K562 (cell line): ENCODE measurements at regions not wholly inside any gene's neighbourhood (a gene's known extent, or its start where the extent isn't known, plus 50 kb on each side); places are given as distances from the start of the nearest gene placed in this dataset.
A peak's percentile ranks its signal among the peaks of the same experiment; 100 is the strongest.

Experiments
- FOXK2 ChIP-seq, 2 experiments: fragments of 450-650 bp; IDR thresholded peaks in 1 of 2; conservative IDR thresholded peaks in 1 of 2; 2 replicates each; pipeline ENCODE4 v1.6.1; 2016; ENCODE audit warnings: low read depth in 2 of 2, mild to moderate bottlenecking in 1 of 2
- MCM7 ChIP-seq, 2 experiments: fragments of 450-650 bp; IDR thresholded peaks; 2 replicates each; pipeline ENCODE4 v1.6.1; 2016 to 2018
- MYNN ChIP-seq, 2 experiments: sonication (generic); formaldehyde crosslinking in 1 of 2; IDR thresholded peaks; 2 replicates each; pipeline versions ENCODE4 v1.5.0 to v1.6.1; 2016 to 2020; ENCODE audit warnings: antibody characterized with exemption in 1 of 2, missing genetic modification reagents in 1 of 2
- NCOA6 ChIP-seq: fragments of 450-650 bp; IDR thresholded peaks from 2 replicates; pipeline ENCODE4 v1.6.1; 2017; ENCODE audit warnings: mild to moderate bottlenecking
- NFXL1 ChIP-seq: fragments of 450-650 bp; formaldehyde crosslinking; IDR thresholded peaks from 2 replicates; pipeline ENCODE4 v1.4.0; 2021; ENCODE audit warnings: mild to moderate bottlenecking
- NR2C2 ChIP-seq, 2 experiments: fragments of 200-800 bp in 1 of 2; sonication (Bioruptor generic) in 1 of 2; sonication (generic) in 1 of 2; formaldehyde crosslinking in 1 of 2; IDR thresholded peaks; 2 replicates each; pipeline versions ENCODE4 v1.6.1 to v1.8.0; 2016 to 2022; ENCODE audit warnings: mild to moderate bottlenecking in 1 of 2, missing compliant biosample characterization in 1 of 2, missing genetic modification characterization in 1 of 2, missing genetic modification reagents in 1 of 2
- PHTF2 ChIP-seq: fragments of 250-450 bp; sonication (Bioruptor Pico); IDR thresholded peaks from 2 replicates; pipeline ENCODE4 v1.5.0; 2021; ENCODE audit warnings: mild to moderate bottlenecking
- SMAD4 ChIP-seq: fragments of 250-450 bp; sonication (Bioruptor Pico); conservative IDR thresholded peaks from 2 replicates; pipeline ENCODE4 v1.8.0; 2021; ENCODE audit warnings: inconsistent platforms, mild to moderate bottlenecking, moderate library complexity
- SNAPC5 ChIP-seq: fragments of 250-450 bp; sonication (Bioruptor Pico); IDR thresholded peaks from 2 replicates; pipeline ENCODE4 v1.8.0; 2021; ENCODE audit warnings: moderate library complexity, mild to moderate bottlenecking, inconsistent platforms
- TCF3 ChIP-seq: sonication (generic); formaldehyde crosslinking; IDR thresholded peaks from 2 replicates; pipeline ENCODE4 v1.4.0; 2020; ENCODE audit warnings: mild to moderate bottlenecking, missing genetic modification reagents
- THRA ChIP-seq: fragments of 450-650 bp; IDR thresholded peaks from 2 replicates; pipeline ENCODE4 v1.6.1; 2017; ENCODE audit warnings: mild to moderate bottlenecking, moderate library complexity
- TRIM24 ChIP-seq, 2 experiments: fragments of 450-650 bp; IDR thresholded peaks; 2 replicates each; pipeline ENCODE4 v1.6.1; 2016
- ZBTB17 ChIP-seq: fragments of 450-650 bp; formaldehyde crosslinking; IDR thresholded peaks from 2 replicates; pipeline ENCODE4 v1.4.0; 2020; ENCODE audit warnings: mild to moderate bottlenecking
- ZNF395 ChIP-seq: fragments of 200-800 bp; sonication (Bioruptor generic); IDR thresholded peaks from 2 replicates; pipeline ENCODE4 v1.6.1; 2017; ENCODE audit warnings: missing genetic modification characterization, missing compliant biosample characterization
- TF ChIP-seq, protein P1 (sequence below): fragments of 200-600 bp; sonication (generic); IDR thresholded peaks from one replicate; pipeline ENCODE4 v1.6.1; 2012; ENCODE audit warnings: mild to moderate bottlenecking, low read depth, low read length, inconsistent platforms

- TF ChIP-seq THRA = no peak
- peak; percentile 92 for TF ChIP-seq TCF3 (CRISPR knock-in tag)
- TF ChIP-seq TRIM24 (IDR thresholded peaks at IDR 0.05) = peak; percentile 41 to 83; a peak in 2 of 4 replicates
- TF ChIP-seq, protein P1, sequence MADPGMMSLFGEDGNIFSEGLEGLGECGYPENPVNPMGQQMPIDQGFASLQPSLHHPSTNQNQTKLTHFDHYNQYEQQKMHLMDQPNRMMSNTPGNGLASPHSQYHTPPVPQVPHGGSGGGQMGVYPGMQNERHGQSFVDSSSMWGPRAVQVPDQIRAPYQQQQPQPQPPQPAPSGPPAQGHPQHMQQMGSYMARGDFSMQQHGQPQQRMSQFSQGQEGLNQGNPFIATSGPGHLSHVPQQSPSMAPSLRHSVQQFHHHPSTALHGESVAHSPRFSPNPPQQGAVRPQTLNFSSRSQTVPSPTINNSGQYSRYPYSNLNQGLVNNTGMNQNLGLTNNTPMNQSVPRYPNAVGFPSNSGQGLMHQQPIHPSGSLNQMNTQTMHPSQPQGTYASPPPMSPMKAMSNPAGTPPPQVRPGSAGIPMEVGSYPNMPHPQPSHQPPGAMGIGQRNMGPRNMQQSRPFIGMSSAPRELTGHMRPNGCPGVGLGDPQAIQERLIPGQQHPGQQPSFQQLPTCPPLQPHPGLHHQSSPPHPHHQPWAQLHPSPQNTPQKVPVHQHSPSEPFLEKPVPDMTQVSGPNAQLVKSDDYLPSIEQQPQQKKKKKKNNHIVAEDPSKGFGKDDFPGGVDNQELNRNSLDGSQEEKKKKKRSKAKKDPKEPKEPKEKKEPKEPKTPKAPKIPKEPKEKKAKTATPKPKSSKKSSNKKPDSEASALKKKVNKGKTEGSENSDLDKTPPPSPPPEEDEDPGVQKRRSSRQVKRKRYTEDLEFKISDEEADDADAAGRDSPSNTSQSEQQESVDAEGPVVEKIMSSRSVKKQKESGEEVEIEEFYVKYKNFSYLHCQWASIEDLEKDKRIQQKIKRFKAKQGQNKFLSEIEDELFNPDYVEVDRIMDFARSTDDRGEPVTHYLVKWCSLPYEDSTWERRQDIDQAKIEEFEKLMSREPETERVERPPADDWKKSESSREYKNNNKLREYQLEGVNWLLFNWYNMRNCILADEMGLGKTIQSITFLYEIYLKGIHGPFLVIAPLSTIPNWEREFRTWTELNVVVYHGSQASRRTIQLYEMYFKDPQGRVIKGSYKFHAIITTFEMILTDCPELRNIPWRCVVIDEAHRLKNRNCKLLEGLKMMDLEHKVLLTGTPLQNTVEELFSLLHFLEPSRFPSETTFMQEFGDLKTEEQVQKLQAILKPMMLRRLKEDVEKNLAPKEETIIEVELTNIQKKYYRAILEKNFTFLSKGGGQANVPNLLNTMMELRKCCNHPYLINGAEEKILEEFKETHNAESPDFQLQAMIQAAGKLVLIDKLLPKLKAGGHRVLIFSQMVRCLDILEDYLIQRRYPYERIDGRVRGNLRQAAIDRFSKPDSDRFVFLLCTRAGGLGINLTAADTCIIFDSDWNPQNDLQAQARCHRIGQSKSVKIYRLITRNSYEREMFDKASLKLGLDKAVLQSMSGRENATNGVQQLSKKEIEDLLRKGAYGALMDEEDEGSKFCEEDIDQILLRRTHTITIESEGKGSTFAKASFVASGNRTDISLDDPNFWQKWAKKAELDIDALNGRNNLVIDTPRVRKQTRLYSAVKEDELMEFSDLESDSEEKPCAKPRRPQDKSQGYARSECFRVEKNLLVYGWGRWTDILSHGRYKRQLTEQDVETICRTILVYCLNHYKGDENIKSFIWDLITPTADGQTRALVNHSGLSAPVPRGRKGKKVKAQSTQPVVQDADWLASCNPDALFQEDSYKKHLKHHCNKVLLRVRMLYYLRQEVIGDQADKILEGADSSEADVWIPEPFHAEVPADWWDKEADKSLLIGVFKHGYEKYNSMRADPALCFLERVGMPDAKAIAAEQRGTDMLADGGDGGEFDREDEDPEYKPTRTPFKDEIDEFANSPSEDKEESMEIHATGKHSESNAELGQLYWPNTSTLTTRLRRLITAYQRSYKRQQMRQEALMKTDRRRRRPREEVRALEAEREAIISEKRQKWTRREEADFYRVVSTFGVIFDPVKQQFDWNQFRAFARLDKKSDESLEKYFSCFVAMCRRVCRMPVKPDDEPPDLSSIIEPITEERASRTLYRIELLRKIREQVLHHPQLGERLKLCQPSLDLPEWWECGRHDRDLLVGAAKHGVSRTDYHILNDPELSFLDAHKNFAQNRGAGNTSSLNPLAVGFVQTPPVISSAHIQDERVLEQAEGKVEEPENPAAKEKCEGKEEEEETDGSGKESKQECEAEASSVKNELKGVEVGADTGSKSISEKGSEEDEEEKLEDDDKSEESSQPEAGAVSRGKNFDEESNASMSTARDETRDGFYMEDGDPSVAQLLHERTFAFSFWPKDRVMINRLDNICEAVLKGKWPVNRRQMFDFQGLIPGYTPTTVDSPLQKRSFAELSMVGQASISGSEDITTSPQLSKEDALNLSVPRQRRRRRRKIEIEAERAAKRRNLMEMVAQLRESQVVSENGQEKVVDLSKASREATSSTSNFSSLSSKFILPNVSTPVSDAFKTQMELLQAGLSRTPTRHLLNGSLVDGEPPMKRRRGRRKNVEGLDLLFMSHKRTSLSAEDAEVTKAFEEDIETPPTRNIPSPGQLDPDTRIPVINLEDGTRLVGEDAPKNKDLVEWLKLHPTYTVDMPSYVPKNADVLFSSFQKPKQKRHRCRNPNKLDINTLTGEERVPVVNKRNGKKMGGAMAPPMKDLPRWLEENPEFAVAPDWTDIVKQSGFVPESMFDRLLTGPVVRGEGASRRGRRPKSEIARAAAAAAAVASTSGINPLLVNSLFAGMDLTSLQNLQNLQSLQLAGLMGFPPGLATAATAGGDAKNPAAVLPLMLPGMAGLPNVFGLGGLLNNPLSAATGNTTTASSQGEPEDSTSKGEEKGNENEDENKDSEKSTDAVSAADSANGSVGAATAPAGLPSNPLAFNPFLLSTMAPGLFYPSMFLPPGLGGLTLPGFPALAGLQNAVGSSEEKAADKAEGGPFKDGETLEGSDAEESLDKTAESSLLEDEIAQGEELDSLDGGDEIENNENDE = no peak
- TF ChIP-seq NCOA6 = no peak
- TF ChIP-seq FOXK2 (conservative IDR thresholded peaks at IDR 0.05 in 1 of 2, IDR thresholded peaks at IDR 0.05 in 1 of 2; ENCODE audit: low read depth in 2 of 2) = peak in 1 of 2 experiments; percentile 42; a peak in 2 of 4 replicates
- TF ChIP-seq NR2C2 (CRISPR knock-in tag; IDR thresholded peaks at IDR 0.05) = no peak
- peak; percentile 58; the same call in 1 of the 2 replicates for TF ChIP-seq NR2C2 (tag; IDR thresholded peaks at IDR 0.05)
- TF ChIP-seq SMAD4 = peak; percentile 99
- no peak for TF ChIP-seq MCM7 (IDR thresholded peaks at IDR 0.05)
- TF ChIP-seq ZBTB17 (CRISPR knock-in tag) = no peak
- no peak for TF ChIP-seq ZNF395 (CRISPR knock-in tag)
- TF ChIP-seq PHTF2 (CRISPR knock-in tag) = no peak
- TF ChIP-seq MYNN (IDR thresholded peaks at IDR 0.05) = peak; percentile 82; the same call in 1 of the 2 replicates
- no peak for TF ChIP-seq MYNN (CRISPR knock-in tag; IDR thresholded peaks at IDR 0.05)
- TF ChIP-seq SNAPC5 (CRISPR knock-in tag) = no peak
- TF ChIP-seq NFXL1 (CRISPR knock-in tag) = no peak
Observed at GRCh38 chr1:30191154-30191702, 532.2 kb downstream of the MATN1 start (continued).
